Adrenal gland (tissue), 5 donors: ENCODE measurements at regions not wholly inside any gene's neighbourhood (a gene's known extent, or its start where the extent isn't known, plus 50 kb on each side); places are given as distances from the start of the nearest gene placed in this dataset.

Experiments
- POLR2A ChIP-seq, 2 donors: fragments of 450-650 bp; IDR thresholded peaks; one replicate each; pipeline ENCODE4 v1.6.1; 2017; ENCODE audit warnings: antibody characterized with exemption in 2 of 2, mild to moderate bottlenecking in 2 of 2, moderate library complexity in 1 of 2
- TF ChIP-seq, protein P1 (sequence below), 6 experiments: fragments of 450-650 bp in 4 of 6; fragments of 200-600 bp in 2 of 6; sonication (generic) in 1 of 6; IDR thresholded peaks; 1 replicate in 5 of 6; 2 replicates in 1 of 6; pipeline versions ENCODE4 v1.5.1 to v1.8.0; 2016 to 2021; ENCODE audit warnings: antibody characterized with exemption in 6 of 6, mild to moderate bottlenecking in 2 of 6, moderate library complexity in 1 of 6
- donor health status: DM: no; HTN: no; CAD: no.

DNA sequence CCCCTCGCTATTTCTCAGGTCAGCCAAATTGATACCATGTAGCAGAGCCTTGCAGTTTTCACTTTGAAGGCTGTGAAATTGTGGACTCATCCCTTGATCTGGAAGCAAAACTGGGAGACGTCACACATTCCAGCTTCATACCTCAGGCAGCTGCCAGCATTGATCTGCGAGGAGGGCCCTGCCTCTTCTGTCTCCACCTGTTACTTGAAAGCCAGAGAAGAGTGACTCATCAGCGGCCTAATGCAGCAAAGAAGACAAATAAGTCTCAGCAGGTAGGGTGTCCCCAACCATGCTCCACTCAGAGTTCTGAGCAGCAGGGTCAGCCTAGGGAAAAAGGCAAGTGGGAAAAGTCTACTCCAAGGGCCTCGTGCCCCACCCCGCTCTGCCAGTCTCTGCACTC is 69.4 kb upstream of the BMP2 start:
- TF ChIP-seq POLR2A (IDR thresholded peaks at IDR 0.05) = no peak
- TF ChIP-seq, protein P1, sequence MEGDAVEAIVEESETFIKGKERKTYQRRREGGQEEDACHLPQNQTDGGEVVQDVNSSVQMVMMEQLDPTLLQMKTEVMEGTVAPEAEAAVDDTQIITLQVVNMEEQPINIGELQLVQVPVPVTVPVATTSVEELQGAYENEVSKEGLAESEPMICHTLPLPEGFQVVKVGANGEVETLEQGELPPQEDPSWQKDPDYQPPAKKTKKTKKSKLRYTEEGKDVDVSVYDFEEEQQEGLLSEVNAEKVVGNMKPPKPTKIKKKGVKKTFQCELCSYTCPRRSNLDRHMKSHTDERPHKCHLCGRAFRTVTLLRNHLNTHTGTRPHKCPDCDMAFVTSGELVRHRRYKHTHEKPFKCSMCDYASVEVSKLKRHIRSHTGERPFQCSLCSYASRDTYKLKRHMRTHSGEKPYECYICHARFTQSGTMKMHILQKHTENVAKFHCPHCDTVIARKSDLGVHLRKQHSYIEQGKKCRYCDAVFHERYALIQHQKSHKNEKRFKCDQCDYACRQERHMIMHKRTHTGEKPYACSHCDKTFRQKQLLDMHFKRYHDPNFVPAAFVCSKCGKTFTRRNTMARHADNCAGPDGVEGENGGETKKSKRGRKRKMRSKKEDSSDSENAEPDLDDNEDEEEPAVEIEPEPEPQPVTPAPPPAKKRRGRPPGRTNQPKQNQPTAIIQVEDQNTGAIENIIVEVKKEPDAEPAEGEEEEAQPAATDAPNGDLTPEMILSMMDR (IDR thresholded peaks at IDR 0.05) = no peak
